Ovary (tissue), 7 donors: ENCODE measurements at regions not wholly inside any gene's neighbourhood (a gene's known extent, or its start where the extent isn't known, plus 50 kb on each side); places are given as distances from the start of the nearest gene placed in this dataset.

ENCODE experiments used
- DNase-seq, 5 donors: peaks; one replicate each; pipeline ENCODE4 v3.0.0-alpha.2; 2019 to 2020
- H3K27ac ChIP-seq, 2 donors: fragments of 200-600 bp; one replicate each; pipeline versions ENCODE4 v1.5.1 to v1.8.0; 2019 to 2022
- H3K27me3 ChIP-seq: fragments of 200-600 bp; one replicate; pipeline ENCODE4 v1.8.0; 2022
- H3K36me3 ChIP-seq: fragments of 200-600 bp; sonication (generic); one replicate; pipeline ENCODE4 v1.5.1; 2019
- H3K4me1 ChIP-seq: one replicate; pipeline ENCODE4 v1.8.1; 2013; ENCODE audit warnings: mild to moderate bottlenecking, moderate library complexity; ENCODE audit not compliant: insufficient read depth
- H3K4me3 ChIP-seq: fragments of 200-600 bp; sonication (generic); one replicate; pipeline ENCODE4 v1.5.1; 2017
- H3K9me3 ChIP-seq, 2 donors: fragments of 200-600 bp in 1 of 2; sonication (generic) in 1 of 2; one replicate each; pipeline versions ENCODE4 v1.5.1 to v1.8.1; 2013 to 2019; ENCODE audit warnings: mild to moderate bottlenecking in 1 of 2, moderate library complexity in 1 of 2
- CTCF ChIP-seq, 3 donors: fragments of 450-650 bp in 2 of 3; fragments of 200-600 bp in 1 of 3; IDR thresholded peaks; one replicate each; pipeline versions ENCODE4 v1.5.1 to v1.8.0; 2016 to 2022; ENCODE audit warnings: antibody characterized with exemption in 3 of 3, mild to moderate bottlenecking in 1 of 3
- EP300 ChIP-seq: sonication (generic); formaldehyde crosslinking; IDR thresholded peaks from one replicate; pipeline ENCODE4 v1.6.1; 2017; ENCODE audit warnings: antibody characterized with exemption
- POLR2A ChIP-seq: fragments of 450-650 bp; IDR thresholded peaks from one replicate; pipeline ENCODE4 v1.6.1; 2017; ENCODE audit warnings: antibody characterized with exemption, mild to moderate bottlenecking, moderate library complexity
- WGBS, 3 donors: extraction: QIAGEN DNeasy Blood & Tissue Kit in 1 of 3; methylation state at CpG; one replicate each; pipeline versions ENCODE4 v1.1.5 to v1.1.7; 2013 to 2017; 5-methylcytosine and 5-hydroxymethylcytosine counted together
- intact Hi-C, 4 donors: fragments of 100-400 bp; cut with DNase I; formaldehyde crosslinking; loops; one replicate each; pipeline versions ENCODE4 v1.11.0 to v1.15.1; 2022 to 2023
- donor health status: DM: no; HTN: no; CAD: no; lungs with moderate emphysema.
- donor health status: DM: no; HTN: no; CAD: no.
- donor health status: Bipolar disorder and iron deficiency.
- donor health status: DM: no; HTN: no; CAD: no.
- donor health status: DM: yes; HTN: yes; CAD: no.

DNA sequence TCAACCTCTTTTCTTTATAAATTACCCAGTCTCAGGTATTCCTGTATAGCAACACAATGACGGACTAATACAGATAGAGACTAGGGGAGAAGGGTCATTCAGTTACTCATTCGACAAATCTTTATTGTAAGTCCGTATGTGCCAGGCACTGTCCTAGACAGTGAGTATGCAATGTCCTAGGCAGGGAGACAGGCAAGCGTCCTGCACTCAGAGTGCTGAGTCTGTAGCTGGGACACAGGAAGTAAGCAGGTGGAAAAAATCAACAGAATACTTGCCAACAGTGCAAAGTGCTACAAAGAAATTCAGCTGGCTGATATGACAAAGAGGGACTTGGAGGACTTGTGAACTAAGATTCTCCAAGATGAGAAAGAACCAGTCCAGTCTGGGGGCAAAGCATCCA lies 92.2 kb upstream of the ZBTB40 start:
- Histone ChIP-seq H3K9me3 (no peaks in the 10 kb centered on the region), H3K4me3 (no peak overlapping the region), H3K27ac (no peak overlapping the region), H3K4me1 (no peaks in the 10 kb centered on the region), H3K27me3 (no peaks in the 10 kb centered on the region), H3K36me3 (no peaks in the 10 kb centered on the region)
- 74 to 79% (median 75%) methylated on average over 4 of the region's 4 CpGs for WGBS, 3 donors
- intact Hi-C loops = no loop called here
- no peak for DNase-seq
- TF ChIP-seq CTCF (IDR thresholded peaks at IDR 0.05) (no peak), EP300 (no peak), POLR2A (no peak)

- WGBS, 3 donors = 75 to 91% (median 77%) methylated on average over 6 of the region's 6 CpGs
- Histone ChIP-seq H3K27me3 (no peaks in the 10 kb centered on the region), H3K4me3 (no peak overlapping the region), H3K36me3 (no peaks in the 10 kb centered on the region), H3K4me1 (no peaks in the 10 kb centered on the region), H3K9me3 (no peaks in the 10 kb centered on the region), H3K27ac (no peak overlapping the region)
- TF ChIP-seq CTCF (IDR thresholded peaks at IDR 0.05) (no peak), POLR2A (no peak), EP300 (no peak)
- intact Hi-C loops = no loop called here
- DNase-seq = no peak
These were observed 88.8 kb upstream of the ZBTB40 start for GRCh38 chr1:22362626-22363402.

GRCh38 chr1:22363403-22364325 lies 88.0 kb upstream of the ZBTB40 start:
- TF ChIP-seq POLR2A (no peak), EP300 (no peak), CTCF (IDR thresholded peaks at IDR 0.05) (no peak)
- Histone ChIP-seq H3K4me3 (no peak overlapping the region), H3K9me3 (no peaks in the 10 kb centered on the region), H3K4me1 (no peaks in the 10 kb centered on the region), H3K36me3 (no peaks in the 10 kb centered on the region), H3K27me3 (no peaks in the 10 kb centered on the region), H3K27ac (no peak overlapping the region)
- DNase-seq = no peak
- intact Hi-C loops = no loop called here
- WGBS, 3 donors = 70 to 80% (median 78%) methylated on average over 13 of the region's 13 CpGs

GRCh38 chr1:22364326-22364650 lies 87.4 kb upstream of the ZBTB40 start:
- DNase-seq = no peak
- intact Hi-C loops = no loop called here
- no peaks in the 10 kb centered on the region for H3K27me3 ChIP-seq
- H3K4me3 ChIP-seq = no peak overlapping the region
- TF ChIP-seq EP300 = no peak
- TF ChIP-seq POLR2A = no peak
- no peak for TF ChIP-seq CTCF (IDR thresholded peaks at IDR 0.05)
- no peak overlapping the region for H3K27ac ChIP-seq
- H3K9me3 ChIP-seq = no peaks in the 10 kb centered on the region
- no peaks in the 10 kb centered on the region for H3K4me1 ChIP-seq
- H3K36me3 ChIP-seq = no peaks in the 10 kb centered on the region
- 89 to 91% (median 90%) methylated on average over 5 of the region's 5 CpGs for WGBS, 3 donors
